H1 (cell line): ENCODE measurements at regions not wholly inside any gene's neighbourhood (a gene's known extent, or its start where the extent isn't known, plus 50 kb on each side); places are given as distances from the start of the nearest gene placed in this dataset.

Experiments
- ATF3 ChIP-seq: IDR thresholded peaks from 2 replicates; pipeline ENCODE4 v1.6.1; 2011; ENCODE audit warnings: low read depth, mild to moderate bottlenecking, low read length; ENCODE audit not compliant: insufficient read depth
- CTBP2 ChIP-seq: IDR thresholded peaks from 2 replicates; pipeline ENCODE4 v1.7.0; 2011; ENCODE audit warnings: borderline replicate concordance, mild to moderate bottlenecking, moderate library complexity, mixed read lengths, low read length; ENCODE audit not compliant: insufficient read depth, insufficient read length
- EGR1 ChIP-seq: IDR thresholded peaks from 2 replicates; pipeline ENCODE4 v1.6.1; 2011; ENCODE audit warnings: low read depth, low read length, borderline replicate concordance
- HDAC2 ChIP-seq, 2 experiments: fragments of 300-600 bp in 1 of 2; sonication (generic) in 1 of 2; IDR thresholded peaks; 2 replicates each; pipeline ENCODE4 v1.6.1; 2011 to 2012; ENCODE audit warnings: low read depth in 2 of 2, low read length in 2 of 2, mild to moderate bottlenecking in 2 of 2, moderate library complexity in 2 of 2, borderline replicate concordance in 1 of 2, inconsistent platforms in 1 of 2
- MAFK ChIP-seq: IDR thresholded peaks from 2 replicates; pipeline ENCODE4 v1.6.1; 2012; ENCODE audit warnings: low read depth, mild to moderate bottlenecking, improper control_type of control experiment, low read length
- POLR2A ChIP-seq, 2 experiments: IDR thresholded peaks; 1 replicate in 1 of 2; 2 replicates in 1 of 2; pipeline ENCODE4 v1.6.1; 2011; ENCODE audit warnings: low read depth in 2 of 2, low read length in 2 of 2, mild to moderate bottlenecking in 2 of 2; ENCODE audit errors: control extremely low read depth in 1 of 2
- POU5F1 ChIP-seq: IDR thresholded peaks from 2 replicates; pipeline ENCODE4 v1.6.1; 2011; ENCODE audit warnings: low read depth, mild to moderate bottlenecking, low read length, moderate library complexity
- RNF2 ChIP-seq: fragments of 200-900, 300-1000 bp; sonication (generic); IDR thresholded peaks from 2 replicates; pipeline ENCODE4 v1.7.1; 2016; ENCODE audit warnings: borderline replicate concordance, low read depth, mild to moderate bottlenecking, antibody characterized with exemption, low read length; ENCODE audit not compliant: poor library complexity, severe bottlenecking; ENCODE audit errors: missing control alignments
- RXRA ChIP-seq: IDR thresholded peaks from 2 replicates; pipeline ENCODE4 v1.6.1; 2011; ENCODE audit warnings: low read depth, mild to moderate bottlenecking, low read length, moderate library complexity; ENCODE audit not compliant: insufficient read depth
- SIN3A ChIP-seq, 2 experiments: IDR thresholded peaks in 1 of 2; conservative IDR thresholded peaks in 1 of 2; 2 replicates each; pipeline ENCODE4 v1.6.1; 2011 to 2012; ENCODE audit warnings: low read length in 2 of 2, improper control_type of control experiment in 1 of 2, low read depth in 1 of 2, mild to moderate bottlenecking in 1 of 2
- SIX5 ChIP-seq: IDR thresholded peaks from 2 replicates; pipeline ENCODE4 v1.6.1; 2011; ENCODE audit warnings: mild to moderate bottlenecking, low read depth, low read length
- SP2 ChIP-seq: IDR thresholded peaks from 2 replicates; pipeline ENCODE4 v1.6.1; 2012; ENCODE audit warnings: mild to moderate bottlenecking, low read length, inconsistent platforms
- SRF ChIP-seq: IDR thresholded peaks from 2 replicates; pipeline ENCODE4 v1.6.1; 2011; ENCODE audit warnings: mild to moderate bottlenecking, low read depth, low read length, moderate library complexity
- USF2 ChIP-seq: IDR thresholded peaks from 2 replicates; pipeline ENCODE4 v1.6.1; 2011; ENCODE audit warnings: low read length, improper control_type of control experiment

GRCh38 chr5:87190041-87190440, 77.6 kb upstream of the RASA1 start (continued):
- TF ChIP-seq ATF3 (no peak), POLR2A (IDR thresholded peaks at IDR 0.05; ENCODE audit: control extremely low read depth in 1 of 2, low read depth in 2 of 2, low read length in 2 of 2) (no peak), SIX5 (no peak), POU5F1 (no peak), EGR1 (no peak), SRF (no peak), SP2 (no peak), CTBP2 (no peak), MAFK (no peak), SIN3A (conservative IDR thresholded peaks at IDR 0.05 in 1 of 2, IDR thresholded peaks at IDR 0.05 in 1 of 2; ENCODE audit: low read depth in 1 of 2, low read length in 2 of 2) (no peak), RNF2 (no peak), RXRA (no peak), USF2 (no peak), HDAC2 (IDR thresholded peaks at IDR 0.05; ENCODE audit: borderline replicate concordance in 1 of 2, low read depth in 2 of 2, low read length in 2 of 2) (no peak)
